Activated naive CD4-positive, alpha-beta T cell treated with anti-CD3 and anti-CD28 coated beads for 36 hours (primary cell): ENCODE measurements at regions not wholly inside any gene's neighbourhood (a gene's known extent, or its start where the extent isn't known, plus 50 kb on each side); places are given as distances from the start of the nearest gene placed in this dataset.

ENCODE experiments used
- CTCF ChIA-PET: fragments of 350-600 bp; sonication (Branson Sonifier 250); formaldehyde crosslinking; loops from one replicate; lab custom pipeline; 2021; ENCODE audit warnings: antibody characterized with exemption; lab: Charles Lee
- DNase-seq: peaks from one replicate; pipeline ENCODE4 v3.0.0-alpha.2; 2020
- H3K27ac Mint-ChIP-seq: one replicate; pipeline ENCODE4 v1.8.0; 2021; ENCODE audit warnings: mild to moderate bottlenecking, mixed read lengths
- H3K27me3 Mint-ChIP-seq: one replicate; pipeline ENCODE4 v1.8.0; 2021; ENCODE audit warnings: low read depth, mixed read lengths
- H3K36me3 Mint-ChIP-seq: one replicate; pipeline ENCODE4 v1.8.0; 2021; ENCODE audit warnings: low read depth, mixed read lengths
- H3K4me1 Mint-ChIP-seq: one replicate; pipeline ENCODE4 v1.8.0; 2021; ENCODE audit warnings: low read depth, mixed read lengths
- H3K4me3 Mint-ChIP-seq: one replicate; pipeline ENCODE4 v1.8.0; 2021; ENCODE audit warnings: mild to moderate bottlenecking, moderate library complexity, mixed read lengths
- H3K9me3 Mint-ChIP-seq: one replicate; pipeline ENCODE4 v1.8.0; 2021; ENCODE audit warnings: mixed read lengths
- intact Hi-C: fragments of 100-400 bp; cut with micrococcal nuclease; formaldehyde crosslinking; loops from one replicate; pipeline ENCODE4 v1.15.1; 2023

DNA sequence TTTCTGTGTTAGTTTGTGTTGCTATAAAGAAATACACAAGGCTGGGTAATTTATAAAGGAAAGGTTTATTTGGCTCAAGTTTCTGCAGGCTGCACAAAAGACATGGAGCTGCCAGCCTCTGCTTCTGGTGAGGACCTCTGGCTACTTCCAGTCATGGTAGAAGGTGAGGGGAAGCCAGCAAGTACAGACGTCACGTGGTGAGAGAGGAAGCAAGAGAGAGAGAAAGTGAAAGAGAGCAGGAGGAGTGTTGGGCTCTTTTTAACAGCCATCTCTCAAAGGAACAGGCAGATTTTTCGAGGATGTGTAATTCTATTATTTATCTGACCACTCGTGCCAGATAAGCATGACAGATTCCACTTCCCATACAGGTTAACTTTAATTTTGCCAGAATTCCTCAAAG, 1199.1 kb downstream of the ADGRL3 start:
- CTCF ChIA-PET: no interaction called here
- no peak for DNase-seq
- intact Hi-C loops: no loop called here
- Mint-ChIP-seq H3K9me3 (peaks cover 8% of the 10 kb centered on the region), H3K4me1 (no peaks in the 10 kb centered on the region), H3K36me3 (no peaks in the 10 kb centered on the region), H3K4me3 (no peak overlapping the region), H3K27me3 (no peaks in the 10 kb centered on the region), H3K27ac (no peak overlapping the region)

DNA sequence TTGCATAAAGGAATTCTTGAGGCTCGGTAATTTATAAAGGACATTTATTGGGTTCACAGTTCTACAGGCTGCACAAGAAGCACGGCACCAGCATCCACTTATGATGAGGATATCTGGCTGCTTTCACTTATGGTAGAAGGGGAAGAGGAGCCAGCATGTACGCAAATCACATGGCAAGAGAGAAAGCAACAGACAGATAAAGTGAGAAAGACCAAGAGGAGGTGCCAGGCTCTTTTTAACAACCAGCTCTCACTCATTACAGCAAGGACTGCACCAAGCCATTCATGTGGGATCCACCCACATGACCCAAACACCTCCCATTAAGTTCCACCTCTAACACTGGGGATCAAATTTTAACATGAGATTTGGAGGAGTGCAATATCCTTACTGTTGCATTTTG, 1198.2 kb downstream of the ADGRL3 start:
- Mint-ChIP-seq H3K27ac (no peak overlapping the region), H3K4me1 (no peaks in the 10 kb centered on the region), H3K27me3 (no peaks in the 10 kb centered on the region), H3K36me3 (no peaks in the 10 kb centered on the region), H3K4me3 (no peak overlapping the region), H3K9me3 (peaks cover 8% of the 10 kb centered on the region)
- DNase-seq: no peak
- intact Hi-C loops: no loop called here
- CTCF ChIA-PET: no interaction called here

DNA sequence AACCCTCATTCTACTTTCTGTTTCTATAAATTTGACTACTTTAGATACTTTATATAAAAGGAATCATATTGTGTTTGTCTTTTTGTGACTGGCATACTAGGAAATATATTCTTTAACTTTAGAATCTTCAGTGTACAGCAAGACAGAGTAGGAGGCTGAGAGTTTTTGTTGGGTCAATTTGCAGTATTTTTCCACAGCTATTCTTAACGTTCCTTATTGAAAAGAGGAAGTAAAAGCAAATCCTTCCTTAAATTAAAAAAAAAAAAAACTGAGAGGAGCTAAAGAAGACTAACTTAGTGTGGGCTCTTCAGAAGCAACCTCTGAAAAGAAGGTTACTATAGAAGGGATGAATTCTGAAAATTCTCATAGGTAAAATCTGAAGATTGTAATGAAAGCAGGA, 1194.6 kb downstream of the ADGRL3 start:
- Mint-ChIP-seq H3K27ac (no peak overlapping the region), H3K27me3 (no peaks in the 10 kb centered on the region), H3K4me1 (no peaks in the 10 kb centered on the region), H3K4me3 (no peak overlapping the region), H3K9me3 (peaks cover 8% of the 10 kb centered on the region), H3K36me3 (no peaks in the 10 kb centered on the region)
- CTCF ChIA-PET: no interaction called here
- intact Hi-C loops: no loop called here
- no peak for DNase-seq

DNA sequence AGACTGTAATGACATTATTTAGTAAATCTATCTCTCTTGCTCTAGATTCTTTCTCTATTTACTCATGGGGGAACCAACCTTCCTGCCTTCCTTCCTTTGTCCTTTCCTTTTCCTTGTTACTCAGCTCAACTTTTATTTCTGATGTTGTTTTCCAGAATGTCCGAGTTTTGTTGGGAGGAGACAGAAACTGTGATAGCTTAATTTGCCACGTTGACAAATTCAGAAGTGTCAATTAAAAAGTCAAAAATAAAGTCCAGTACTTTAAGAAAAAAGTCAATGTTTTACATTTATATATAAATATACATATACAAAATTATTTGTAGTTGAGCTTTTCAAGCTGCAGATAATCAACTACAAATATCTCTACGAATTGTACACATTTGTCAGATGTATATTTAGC, 1187.7 kb downstream of the ADGRL3 start:
- Mint-ChIP-seq H3K4me1 (no peaks in the 10 kb centered on the region), H3K27ac (no peak overlapping the region), H3K27me3 (no peaks in the 10 kb centered on the region), H3K4me3 (no peak overlapping the region), H3K36me3 (no peaks in the 10 kb centered on the region), H3K9me3 (peaks cover 3% of the 10 kb centered on the region)
- no peak for DNase-seq
- CTCF ChIA-PET: no interaction called here
- intact Hi-C loops: no loop called here

DNA sequence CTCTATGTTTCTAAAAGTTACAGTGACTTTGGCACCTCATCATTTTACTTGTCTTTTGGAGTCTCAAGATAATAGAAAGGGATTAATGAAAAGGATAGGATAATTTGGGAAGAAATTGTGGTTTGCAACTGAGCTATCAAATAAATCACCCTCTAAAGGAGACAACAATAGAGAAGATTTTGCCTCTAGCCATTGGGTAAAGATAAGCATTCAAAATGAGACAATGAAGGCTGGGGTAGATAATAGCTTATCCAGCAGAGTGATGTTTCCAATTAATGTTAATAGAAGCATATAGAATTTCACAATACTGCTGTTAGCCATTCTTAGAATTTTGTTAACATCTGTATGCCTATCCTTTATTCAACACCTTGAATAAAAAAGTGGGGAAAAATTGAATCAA, 1177.6 kb downstream of the ADGRL3 start:
- CTCF ChIA-PET: no interaction called here
- Mint-ChIP-seq H3K9me3 (peaks cover 11% of the 10 kb centered on the region), H3K27me3 (no peaks in the 10 kb centered on the region), H3K36me3 (no peaks in the 10 kb centered on the region), H3K27ac (no peak overlapping the region), H3K4me1 (no peaks in the 10 kb centered on the region), H3K4me3 (no peak overlapping the region)
- no peak for DNase-seq
- intact Hi-C loops: no loop called here

DNA sequence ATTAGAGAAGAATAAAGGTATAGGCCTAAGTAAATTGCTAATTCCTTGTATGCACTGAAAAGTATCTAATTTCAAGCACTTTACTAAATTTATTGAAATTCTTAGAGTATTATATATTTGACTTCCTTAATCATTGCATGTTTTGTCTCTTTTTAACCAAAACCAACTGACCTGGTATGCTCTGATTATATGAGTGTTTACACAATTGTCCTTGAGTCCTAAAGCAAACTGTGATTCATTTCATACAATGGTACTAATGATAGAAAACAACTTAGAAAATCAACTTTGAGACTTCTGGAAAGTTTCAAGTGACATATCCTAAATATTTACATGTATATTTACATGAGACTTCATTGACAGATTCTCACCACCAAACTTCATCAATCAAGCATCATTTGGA, 1177.1 kb downstream of the ADGRL3 start:
- H3K4me1 Mint-ChIP-seq: no peaks in the 10 kb centered on the region
- peaks cover 11% of the 10 kb centered on the region for H3K9me3 Mint-ChIP-seq
- H3K4me3 Mint-ChIP-seq: no peak overlapping the region
- intact Hi-C loops: no loop called here
- no peak for DNase-seq
- CTCF ChIA-PET: no interaction called here
- H3K27me3 Mint-ChIP-seq: no peaks in the 10 kb centered on the region
- no peak overlapping the region for H3K27ac Mint-ChIP-seq
- H3K36me3 Mint-ChIP-seq: no peaks in the 10 kb centered on the region

DNA sequence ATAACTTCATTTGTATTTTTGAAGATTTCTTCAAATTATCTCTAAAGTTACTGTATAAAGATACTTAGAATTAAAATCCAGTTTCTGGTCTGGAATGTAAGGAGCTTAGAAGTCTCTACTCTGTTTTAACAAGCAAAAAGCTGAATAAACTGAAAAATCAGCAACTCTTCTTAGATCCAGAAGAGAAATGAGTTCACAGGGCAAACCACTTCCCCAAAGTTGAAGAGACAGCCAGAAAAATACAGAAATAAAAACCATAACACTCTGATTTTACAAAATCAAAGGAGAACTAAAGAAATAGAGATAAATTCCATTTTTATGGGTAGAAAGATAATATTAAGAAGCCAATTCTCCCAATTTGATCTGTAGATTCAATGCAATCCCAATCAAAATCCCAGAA, 1166.8 kb downstream of the ADGRL3 start:
- H3K9me3 Mint-ChIP-seq: peaks cover 7% of the 10 kb centered on the region
- H3K4me1 Mint-ChIP-seq: no peaks in the 10 kb centered on the region
- no peak for DNase-seq
- CTCF ChIA-PET: no interaction called here
- H3K36me3 Mint-ChIP-seq: no peaks in the 10 kb centered on the region
- no peak overlapping the region for H3K4me3 Mint-ChIP-seq
- H3K27ac Mint-ChIP-seq: no peak overlapping the region
- H3K27me3 Mint-ChIP-seq: no peaks in the 10 kb centered on the region
- intact Hi-C loops: no loop called here

DNA sequence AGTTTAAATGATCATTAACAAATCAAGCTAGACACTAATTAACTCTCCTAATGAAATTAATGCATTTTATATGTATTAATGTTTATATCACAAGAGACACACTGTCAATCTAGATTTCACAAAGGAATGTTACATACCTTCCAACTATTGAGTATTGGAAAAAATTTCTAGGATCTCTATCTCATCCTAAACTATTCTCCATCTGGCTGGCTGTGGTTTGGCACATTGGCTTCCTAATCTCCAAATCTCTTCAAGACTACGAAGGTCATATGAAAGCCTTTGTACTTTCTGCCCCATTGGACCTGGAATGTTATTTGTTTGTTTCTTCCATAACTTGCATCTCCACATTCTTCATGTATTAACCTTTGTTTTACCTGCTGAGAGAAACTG, 1160.0 kb downstream of the ADGRL3 start:
- intact Hi-C loops: no loop called here
- no peak overlapping the region for H3K27ac Mint-ChIP-seq
- H3K9me3 Mint-ChIP-seq: peaks cover 4% of the 10 kb centered on the region
- no peaks in the 10 kb centered on the region for H3K36me3 Mint-ChIP-seq
- H3K27me3 Mint-ChIP-seq: no peaks in the 10 kb centered on the region
- CTCF ChIA-PET: no interaction called here
- no peaks in the 10 kb centered on the region for H3K4me1 Mint-ChIP-seq
- DNase-seq: no peak
- no peak overlapping the region for H3K4me3 Mint-ChIP-seq

DNA sequence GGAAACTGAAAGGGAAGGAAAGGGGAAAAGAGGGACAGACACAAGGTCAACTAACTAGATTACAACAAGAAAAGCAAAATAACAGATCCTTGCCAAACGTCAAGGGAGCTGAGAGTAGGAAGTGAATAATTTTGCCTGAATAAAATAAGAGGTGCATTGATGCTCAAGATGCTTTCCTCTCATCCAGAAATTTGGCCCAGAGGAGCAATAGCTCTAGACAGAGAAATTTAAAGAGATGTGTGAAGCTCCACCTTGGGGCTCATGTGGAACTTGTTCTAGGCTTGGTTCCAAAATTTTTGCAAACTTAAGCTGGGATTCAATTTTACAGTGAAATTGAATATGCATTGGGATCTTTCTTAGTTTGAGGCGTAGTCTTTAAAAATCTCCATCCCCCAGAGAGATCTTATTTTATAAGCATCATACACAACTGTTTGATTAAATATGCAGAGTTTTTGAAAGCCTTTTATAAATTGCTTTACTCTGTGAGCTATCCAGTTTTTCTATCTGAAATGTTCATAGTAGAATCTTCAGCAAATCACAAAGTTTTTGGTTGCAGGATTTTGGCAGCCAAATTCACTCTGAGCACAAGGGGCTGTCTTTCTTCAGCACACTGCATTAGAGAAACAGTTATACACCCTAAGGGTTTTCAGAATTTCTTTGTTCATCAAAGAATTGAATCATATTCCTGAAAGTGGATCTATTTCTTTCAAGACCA, 1159.5 kb downstream of the ADGRL3 start:
- H3K9me3 Mint-ChIP-seq: peaks cover 3% of the 10 kb centered on the region
- no peak overlapping the region for H3K4me3 Mint-ChIP-seq
- H3K4me1 Mint-ChIP-seq: no peaks in the 10 kb centered on the region
- no peaks in the 10 kb centered on the region for H3K27me3 Mint-ChIP-seq
- DNase-seq: no peak
- intact Hi-C loops: no loop called here
- H3K27ac Mint-ChIP-seq: no peak overlapping the region
- no peaks in the 10 kb centered on the region for H3K36me3 Mint-ChIP-seq
- CTCF ChIA-PET: no interaction called here

DNA sequence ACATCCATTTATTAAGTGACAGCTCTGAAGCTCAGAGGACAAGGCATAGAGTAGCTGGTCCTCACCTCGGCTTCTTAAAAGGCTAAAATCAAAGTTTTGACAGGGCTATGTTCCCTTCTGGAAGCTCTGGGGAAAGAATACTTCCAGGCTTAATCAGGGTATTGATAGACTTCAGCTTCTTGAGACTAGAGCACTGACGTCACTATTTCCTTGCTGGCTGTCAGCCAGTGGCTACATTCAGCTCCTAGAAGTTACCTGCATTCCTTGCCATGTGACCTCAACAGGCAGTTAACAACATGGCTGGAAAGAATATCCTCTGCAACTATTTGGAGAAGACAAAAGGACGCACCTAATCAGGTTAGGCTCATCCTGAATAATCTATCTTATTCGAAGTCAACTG, 1144.8 kb downstream of the ADGRL3 start:
- peaks cover 7% of the 10 kb centered on the region for H3K9me3 Mint-ChIP-seq
- no peaks in the 10 kb centered on the region for H3K27me3 Mint-ChIP-seq
- H3K4me3 Mint-ChIP-seq: no peak overlapping the region
- no peak overlapping the region for H3K27ac Mint-ChIP-seq
- DNase-seq: no peak
- CTCF ChIA-PET: no interaction called here
- H3K4me1 Mint-ChIP-seq: no peaks in the 10 kb centered on the region
- H3K36me3 Mint-ChIP-seq: no peaks in the 10 kb centered on the region
- intact Hi-C loops: no loop called here

DNA sequence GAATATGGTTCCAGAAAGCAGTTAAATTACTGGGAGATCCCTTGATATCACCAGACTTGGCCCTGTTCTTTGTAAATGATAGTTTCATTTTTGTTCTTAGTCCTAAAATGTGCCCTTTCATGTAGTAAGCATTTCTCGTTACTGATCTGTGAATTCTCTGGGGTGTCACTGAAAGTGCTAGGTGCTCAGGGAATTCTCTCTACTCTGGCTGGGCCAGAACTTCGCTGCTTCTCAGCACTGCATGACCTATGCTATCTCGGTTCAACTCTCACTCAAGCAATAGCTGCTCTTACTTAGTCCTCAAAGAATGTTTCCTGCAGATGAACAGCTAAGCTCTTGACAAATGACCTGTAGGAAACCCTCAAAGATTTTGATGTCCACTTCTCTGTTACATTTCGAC, 1144.3 kb downstream of the ADGRL3 start:
- Mint-ChIP-seq H3K4me1 (no peaks in the 10 kb centered on the region), H3K27ac (no peak overlapping the region), H3K9me3 (peaks cover 9% of the 10 kb centered on the region), H3K27me3 (no peaks in the 10 kb centered on the region), H3K4me3 (no peak overlapping the region), H3K36me3 (no peaks in the 10 kb centered on the region)
- DNase-seq: no peak
- CTCF ChIA-PET: no interaction called here
- intact Hi-C loops: no loop called here

DNA sequence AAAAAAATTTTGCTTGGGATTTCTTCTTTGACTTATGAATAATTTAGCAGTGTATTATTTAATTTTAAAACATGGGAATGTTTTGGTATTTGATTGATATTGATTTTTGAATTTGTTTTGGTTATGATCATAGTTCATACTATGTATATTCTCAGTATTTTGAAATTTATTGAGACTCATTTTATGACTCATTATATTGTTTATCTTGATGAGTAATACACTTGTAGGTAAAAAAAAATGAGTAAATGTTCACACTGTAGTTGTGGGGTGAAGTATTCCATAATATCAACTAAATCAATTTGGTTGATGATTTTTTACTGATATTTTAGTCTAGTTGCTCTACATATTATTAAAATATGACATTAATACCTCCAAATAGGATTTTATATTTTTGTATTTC, 1142.2 kb downstream of the ADGRL3 start:
- Mint-ChIP-seq H3K36me3 (no peaks in the 10 kb centered on the region), H3K27ac (no peak overlapping the region), H3K27me3 (no peaks in the 10 kb centered on the region), H3K4me3 (no peak overlapping the region), H3K4me1 (no peaks in the 10 kb centered on the region), H3K9me3 (peaks cover 12% of the 10 kb centered on the region)
- CTCF ChIA-PET: no interaction called here
- DNase-seq: no peak
- intact Hi-C loops: no loop called here

DNA sequence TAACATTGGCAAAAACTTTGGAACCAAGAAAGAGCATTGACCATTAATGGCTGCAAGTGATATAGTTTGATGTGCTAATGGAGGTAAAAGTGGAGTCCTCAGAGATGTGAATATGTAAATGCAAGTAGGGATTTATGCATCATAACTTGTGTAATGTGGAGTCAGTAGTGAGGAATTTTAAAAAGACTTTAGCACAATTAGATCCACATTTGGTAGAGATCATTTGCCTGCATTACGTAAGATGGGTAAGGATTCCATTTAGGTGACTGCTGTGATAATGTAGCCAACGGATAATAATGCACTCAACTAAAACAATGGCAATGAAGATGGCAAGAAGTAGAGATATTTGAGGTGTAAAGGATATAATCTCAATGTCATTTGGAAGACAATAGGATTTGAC, 1128.4 kb downstream of the ADGRL3 start:
- no peak overlapping the region for H3K4me3 Mint-ChIP-seq
- no peaks in the 10 kb centered on the region for H3K4me1 Mint-ChIP-seq

More for the DNA sequence above, 1128.4 kb downstream of the ADGRL3 start:
- no peaks in the 10 kb centered on the region for H3K36me3 Mint-ChIP-seq
- no peaks in the 10 kb centered on the region for H3K27me3 Mint-ChIP-seq
- intact Hi-C loops: no loop called here
- DNase-seq: no peak
- no peak overlapping the region for H3K27ac Mint-ChIP-seq
- CTCF ChIA-PET: no interaction called here
- H3K9me3 Mint-ChIP-seq: peaks cover 3% of the 10 kb centered on the region
